ENCODE measurements at regions not wholly inside any gene's neighbourhood (a gene's known extent, or its start where the extent isn't known, plus 50 kb on each side); places are given as distances from the start of the nearest gene placed in this dataset.

DNA sequence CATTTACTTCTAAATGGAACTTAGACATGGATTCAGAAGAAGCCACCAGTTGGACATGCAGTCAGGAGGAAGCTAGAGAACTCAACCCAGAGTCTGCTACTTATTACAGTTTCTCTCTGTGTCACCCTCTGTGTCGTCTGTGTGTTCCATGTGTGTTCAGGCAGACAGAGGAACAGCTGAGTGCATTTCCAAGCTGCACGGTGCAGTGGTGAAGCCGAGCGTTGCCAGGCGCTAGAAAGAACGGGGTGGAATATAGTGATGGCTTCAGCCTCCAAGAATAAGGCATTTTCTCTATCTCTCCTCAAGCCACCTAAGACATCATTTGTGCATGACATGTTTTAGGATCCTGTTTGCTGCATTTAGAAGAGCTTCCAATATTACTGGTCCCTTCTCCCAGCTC lies 101.1 kb upstream of the CCL2 start:
- ChIA-PET POLR2A (no interaction called here), CTCF (interaction anchor here (0.9 kb wide), 1 partner anchor 17 kb away, joined by 3 read pairs; no protein-coding TSS in a partner anchor)
- DNase-seq, result no peak
- H3K9ac ChIP-seq (ENCODE audit: low read length), result no peak overlapping the region
- no peak overlapping the region for H3K4me3 Mint-ChIP-seq
- no peaks in the 10 kb centered on the region for H4K20me1 ChIP-seq (ENCODE audit: control insufficient read depth, insufficient read depth, low read length, poor library complexity, severe bottlenecking)
- TF ChIP-seq, protein P1, sequence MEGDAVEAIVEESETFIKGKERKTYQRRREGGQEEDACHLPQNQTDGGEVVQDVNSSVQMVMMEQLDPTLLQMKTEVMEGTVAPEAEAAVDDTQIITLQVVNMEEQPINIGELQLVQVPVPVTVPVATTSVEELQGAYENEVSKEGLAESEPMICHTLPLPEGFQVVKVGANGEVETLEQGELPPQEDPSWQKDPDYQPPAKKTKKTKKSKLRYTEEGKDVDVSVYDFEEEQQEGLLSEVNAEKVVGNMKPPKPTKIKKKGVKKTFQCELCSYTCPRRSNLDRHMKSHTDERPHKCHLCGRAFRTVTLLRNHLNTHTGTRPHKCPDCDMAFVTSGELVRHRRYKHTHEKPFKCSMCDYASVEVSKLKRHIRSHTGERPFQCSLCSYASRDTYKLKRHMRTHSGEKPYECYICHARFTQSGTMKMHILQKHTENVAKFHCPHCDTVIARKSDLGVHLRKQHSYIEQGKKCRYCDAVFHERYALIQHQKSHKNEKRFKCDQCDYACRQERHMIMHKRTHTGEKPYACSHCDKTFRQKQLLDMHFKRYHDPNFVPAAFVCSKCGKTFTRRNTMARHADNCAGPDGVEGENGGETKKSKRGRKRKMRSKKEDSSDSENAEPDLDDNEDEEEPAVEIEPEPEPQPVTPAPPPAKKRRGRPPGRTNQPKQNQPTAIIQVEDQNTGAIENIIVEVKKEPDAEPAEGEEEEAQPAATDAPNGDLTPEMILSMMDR (IDR thresholded peaks at IDR 0.05), result no peak
- TF ChIP-seq EZH2 (IDR thresholded peaks at IDR 0.05; ENCODE audit: borderline replicate concordance, insufficient read depth, low read depth, low read length, poor library complexity, severe bottlenecking), result no peak
- no peaks in the 10 kb centered on the region for H3K9me3 Mint-ChIP-seq (ENCODE audit: insufficient read depth)
- H3K4me1 ChIP-seq (ENCODE audit: control insufficient read depth in 2 of 2, insufficient read depth in 2 of 2, low read length in 2 of 2), result no peaks in the 10 kb centered on the region
- no peak overlapping the region for H2AFZ ChIP-seq (ENCODE audit: insufficient read depth, low read depth, low read length, poor library complexity, severe bottlenecking)
- H3K27ac Mint-ChIP-seq, result no peak overlapping the region
- WGBS (ENCODE audit: insufficient coverage), result 100% methylated on average over 2 of the region's 6 CpGs
- intact Hi-C loops (cut with micrococcal nuclease), result no loop called here
- no peaks in the 10 kb centered on the region for H3K4me1 Mint-ChIP-seq
- ATAC-seq (ENCODE audit: low read depth), result no peak
- H3K27ac ChIP-seq (ENCODE audit: low read length in 2 of 2), result no peak overlapping the region
- H3K27me3 Mint-ChIP-seq, result peaks cover 45% of the 10 kb centered on the region
- peaks cover 0 to 41% (median 11%) of the 10 kb centered on the region in 4 experiments for H3K27me3 ChIP-seq (replicated peaks in 1 of 4; ENCODE audit: control extremely low read depth in 1 of 4, control insufficient read depth in 3 of 4, insufficient read depth in 4 of 4, low read length in 3 of 4)
- no peak overlapping the region for H3K4me2 ChIP-seq (replicated peaks; ENCODE audit: low read depth, low read length, poor library complexity, severe bottlenecking)
- no peaks in the 10 kb centered on the region for H3K36me3 ChIP-seq (replicated peaks in 1 of 2; ENCODE audit: control extremely low read depth in 1 of 2, control insufficient read depth in 1 of 2, extremely low read depth in 1 of 2, insufficient read depth in 2 of 2, low read length in 1 of 2)
- H3K79me2 ChIP-seq (ENCODE audit: control insufficient read depth, insufficient read depth, low read length), result no peaks in the 10 kb centered on the region
- peaks cover 0 to under 1% (median 0%) of the 10 kb centered on the region in 3 donors for H3K9me3 ChIP-seq (ENCODE audit: control extremely low read depth in 1 of 3, control insufficient read depth in 2 of 3, insufficient read depth in 1 of 3, low read length in 2 of 3)
- H3K4me3 ChIP-seq (ENCODE audit: control extremely low read depth in 1 of 5, extremely low read depth in 1 of 5, insufficient read depth in 1 of 5, low read depth in 2 of 5, low read length in 4 of 5), result no peak overlapping the region

DNA sequence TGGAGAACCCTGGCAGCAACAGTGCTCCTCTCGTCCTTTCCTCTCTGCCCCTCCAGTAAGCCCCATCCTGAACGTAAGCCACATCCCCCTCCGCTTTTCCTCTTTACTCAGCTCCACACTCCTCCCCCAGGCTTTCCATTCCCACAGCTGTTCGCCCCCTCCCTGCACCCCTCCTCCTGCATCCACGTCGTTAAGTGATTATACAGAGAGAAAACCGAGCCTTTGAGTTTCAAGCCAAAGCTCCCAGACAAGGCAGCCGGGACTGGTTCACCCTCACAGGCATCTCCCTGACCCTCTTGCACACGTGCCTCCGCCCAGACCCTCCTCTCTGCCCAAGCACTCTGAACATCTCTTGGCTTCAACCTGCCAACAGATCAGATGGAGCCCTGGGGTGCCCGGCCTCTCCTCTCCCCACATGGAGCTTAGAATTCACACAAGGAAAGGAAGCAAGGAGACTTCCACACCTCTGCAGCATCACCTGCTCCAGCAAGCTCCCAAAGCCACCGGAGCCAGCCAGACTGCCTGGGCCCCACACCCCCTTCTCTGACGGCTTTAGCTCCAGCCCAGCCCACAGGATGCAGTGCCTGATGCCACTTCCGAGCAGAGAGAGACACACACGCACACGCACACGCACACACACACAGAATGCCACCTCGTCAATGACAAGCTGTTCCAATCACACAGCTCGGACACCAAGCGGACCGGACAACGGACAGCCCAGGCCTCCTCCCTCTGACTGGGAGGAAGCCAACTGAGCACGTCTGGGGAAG lies 99.9 kb upstream of the CCL2 start:
- DNase-seq (no peak), ATAC-seq (ENCODE audit: low read depth) (no peak)
- H3K27me3 Mint-ChIP-seq, result peaks cover 47% of the 10 kb centered on the region
- Histone ChIP-seq H3K27ac (ENCODE audit: low read length in 2 of 2) (no peak overlapping the region), H3K4me1 (ENCODE audit: control insufficient read depth in 2 of 2, insufficient read depth in 2 of 2, low read length in 2 of 2) (no peaks in the 10 kb centered on the region), H3K27me3 (replicated peaks in 1 of 4; ENCODE audit: control extremely low read depth in 1 of 4, control insufficient read depth in 3 of 4, insufficient read depth in 4 of 4, low read length in 3 of 4) (peaks cover 0 to 49% (median 11%) of the 10 kb centered on the region in 4 experiments), H3K36me3 (replicated peaks in 1 of 2; ENCODE audit: control extremely low read depth in 1 of 2, control insufficient read depth in 1 of 2, extremely low read depth in 1 of 2, insufficient read depth in 2 of 2, low read length in 1 of 2) (no peaks in the 10 kb centered on the region), H3K4me2 (replicated peaks; ENCODE audit: low read depth, low read length, poor library complexity, severe bottlenecking) (no peak overlapping the region), H3K4me3 (ENCODE audit: control extremely low read depth in 1 of 5, extremely low read depth in 1 of 5, insufficient read depth in 1 of 5, low read depth in 2 of 5, low read length in 4 of 5) (no peak overlapping the region), H2AFZ (ENCODE audit: insufficient read depth, low read depth, low read length, poor library complexity, severe bottlenecking) (no peak overlapping the region), H3K9ac (ENCODE audit: low read length) (no peak overlapping the region), H3K9me3 (ENCODE audit: control extremely low read depth in 1 of 3, control insufficient read depth in 2 of 3, insufficient read depth in 1 of 3, low read length in 2 of 3) (peaks cover 0 to 4% (median 0%) of the 10 kb centered on the region in 3 donors), H3K79me2 (ENCODE audit: control insufficient read depth, insufficient read depth, low read length) (no peaks in the 10 kb centered on the region), H4K20me1 (ENCODE audit: control insufficient read depth, insufficient read depth, low read length, poor library complexity, severe bottlenecking) (no peaks in the 10 kb centered on the region)
- H3K4me3 Mint-ChIP-seq, result no peak overlapping the region
- CTCF ChIA-PET, result interaction anchor here (0.7 kb wide), 1 partner anchor 16 kb away, joined by 3 read pairs; no protein-coding TSS in a partner anchor
- no peak overlapping the region for H3K27ac Mint-ChIP-seq
- H3K9me3 Mint-ChIP-seq (ENCODE audit: insufficient read depth), result no peaks in the 10 kb centered on the region
- TF ChIP-seq, protein P1 (IDR thresholded peaks at IDR 0.05), result no peak
- intact Hi-C loops (cut with micrococcal nuclease), result no loop called here
- POLR2A ChIA-PET, result no interaction called here
- H3K4me1 Mint-ChIP-seq, result no peaks in the 10 kb centered on the region
- WGBS (ENCODE audit: insufficient coverage), result 7% methylated on average over 22 of the region's 23 CpGs
